ENCODE measurements at regions not wholly inside any gene's neighbourhood (a gene's known extent, or its start where the extent isn't known, plus 50 kb on each side); places are given as distances from the start of the nearest gene placed in this dataset.

- H3K27ac ChIP-seq (ENCODE audit: low read length) = no peak overlapping the region
- ChIA-PET CTCF (no interaction called here), POLR2A (no interaction called here)
- H3K9me3 ChIP-seq (ENCODE audit: control insufficient read depth, insufficient read depth, low read depth, low read length) = no peaks in the 10 kb centered on the region
- TF ChIP-seq REST (IDR thresholded peaks at IDR 0.05; ENCODE audit: insufficient read depth in 1 of 2, low read depth in 2 of 2, low read length in 1 of 2) = no peak
- TF ChIP-seq POLR2AphosphoS5 (IDR thresholded peaks at IDR 0.05; ENCODE audit: low read depth, low read length) = no peak
- no peak for TF ChIP-seq TCF7L2 (IDR thresholded peaks at IDR 0.05; ENCODE audit: low read depth, low read length)
- no peak for TF ChIP-seq CTCF (IDR thresholded peaks at IDR 0.05)
- no peak for TF ChIP-seq SIN3A (IDR thresholded peaks at IDR 0.05; ENCODE audit: borderline replicate concordance, insufficient read depth, low read depth, low read length)
- no peaks in the 10 kb centered on the region for H3K4me1 ChIP-seq (ENCODE audit: control insufficient read depth, insufficient read depth, low read length)
- BruUV-seq (replicated peaks) = no TSS peak
- H3K4me3 ChIP-seq (ENCODE audit: low read depth in 2 of 2, low read length in 2 of 2) = no peak overlapping the region
- in situ Hi-C loops (cut with HindIII; ENCODE audit: low pct_unique_long_range_greater_than_20kb, low sequenced_read_pairs) = no loop called here
- H3K36me3 ChIP-seq (ENCODE audit: control insufficient read depth, insufficient read depth, low read length) = no peaks in the 10 kb centered on the region; the same call in 1 of the 2 replicates
- intact Hi-C loops (cut with micrococcal nuclease; ENCODE audit: unreplicated experiment) = no loop called here
- no peaks in the 10 kb centered on the region for H3K27me3 ChIP-seq (ENCODE audit: control insufficient read depth, insufficient read depth, low read length)
- ATAC-seq = no peak
- DNase-seq (ENCODE audit: low read depth, low spot score) = no peak
Observed at GRCh38 chr14:38856798-38857197, 246.2 kb downstream of the SEC23A start.

- H3K27ac ChIP-seq (ENCODE audit: low read length) = no peak overlapping the region
- H3K36me3 ChIP-seq (ENCODE audit: control insufficient read depth, insufficient read depth, low read length) = no peaks in the 10 kb centered on the region; the same call in 1 of the 2 replicates
- H3K4me3 ChIP-seq (ENCODE audit: low read depth in 2 of 2, low read length in 2 of 2) = no peak overlapping the region
- ChIA-PET POLR2A (no interaction called here), CTCF (no interaction called here)
- BruUV-seq (replicated peaks) = no TSS peak
- no peaks in the 10 kb centered on the region for H3K27me3 ChIP-seq (ENCODE audit: control insufficient read depth, insufficient read depth, low read length)
- no peaks in the 10 kb centered on the region for H3K9me3 ChIP-seq (ENCODE audit: control insufficient read depth, insufficient read depth, low read depth, low read length)
- ATAC-seq (no peak), DNase-seq (ENCODE audit: low read depth, low spot score) (no peak)
- in situ Hi-C loops (cut with HindIII; ENCODE audit: low pct_unique_long_range_greater_than_20kb, low sequenced_read_pairs) = no loop called here
- H3K4me1 ChIP-seq (ENCODE audit: control insufficient read depth, insufficient read depth, low read length) = no peaks in the 10 kb centered on the region
- no peak for TF ChIP-seq POLR2AphosphoS5 (IDR thresholded peaks at IDR 0.05; ENCODE audit: low read depth, low read length)
- TF ChIP-seq REST (IDR thresholded peaks at IDR 0.05; ENCODE audit: insufficient read depth in 1 of 2, low read depth in 2 of 2, low read length in 1 of 2) = no peak
- no peak for TF ChIP-seq SIN3A (IDR thresholded peaks at IDR 0.05; ENCODE audit: borderline replicate concordance, insufficient read depth, low read depth, low read length)
- no peak for TF ChIP-seq TCF7L2 (IDR thresholded peaks at IDR 0.05; ENCODE audit: low read depth, low read length)
- TF ChIP-seq CTCF (IDR thresholded peaks at IDR 0.05) = no peak
- intact Hi-C loops (cut with micrococcal nuclease; ENCODE audit: unreplicated experiment) = no loop called here
Observed at GRCh38 chr14:38855513-38855912, 247.5 kb downstream of the SEC23A start.

Data from Panc1 (cell line).